ENCODE measurements at regions not wholly inside any gene's neighbourhood (a gene's known extent, or its start where the extent isn't known, plus 50 kb on each side); places are given as distances from the start of the nearest gene placed in this dataset.

DNA sequence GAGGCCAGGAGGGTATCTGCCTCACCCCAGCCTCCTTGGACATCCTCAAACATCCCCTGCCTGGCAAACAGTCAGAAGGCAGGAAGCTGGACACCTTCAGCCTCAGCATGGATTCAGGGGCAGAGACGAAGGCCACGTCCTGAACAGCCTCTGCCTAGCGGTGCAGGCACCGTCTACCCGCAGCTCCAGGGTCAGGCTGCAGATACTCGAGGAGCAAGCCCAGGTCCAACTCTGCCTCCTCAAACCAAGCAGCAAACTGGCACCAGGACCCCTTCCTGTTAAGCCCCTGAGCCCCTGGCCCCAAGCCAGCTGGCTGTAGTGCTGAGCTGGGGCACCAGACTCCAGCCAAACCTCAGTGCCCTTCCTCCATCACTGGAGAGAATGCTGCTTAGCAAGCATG, 494.7 kb downstream of the NPHP4 start:
- TF ChIP-seq, protein P1, sequence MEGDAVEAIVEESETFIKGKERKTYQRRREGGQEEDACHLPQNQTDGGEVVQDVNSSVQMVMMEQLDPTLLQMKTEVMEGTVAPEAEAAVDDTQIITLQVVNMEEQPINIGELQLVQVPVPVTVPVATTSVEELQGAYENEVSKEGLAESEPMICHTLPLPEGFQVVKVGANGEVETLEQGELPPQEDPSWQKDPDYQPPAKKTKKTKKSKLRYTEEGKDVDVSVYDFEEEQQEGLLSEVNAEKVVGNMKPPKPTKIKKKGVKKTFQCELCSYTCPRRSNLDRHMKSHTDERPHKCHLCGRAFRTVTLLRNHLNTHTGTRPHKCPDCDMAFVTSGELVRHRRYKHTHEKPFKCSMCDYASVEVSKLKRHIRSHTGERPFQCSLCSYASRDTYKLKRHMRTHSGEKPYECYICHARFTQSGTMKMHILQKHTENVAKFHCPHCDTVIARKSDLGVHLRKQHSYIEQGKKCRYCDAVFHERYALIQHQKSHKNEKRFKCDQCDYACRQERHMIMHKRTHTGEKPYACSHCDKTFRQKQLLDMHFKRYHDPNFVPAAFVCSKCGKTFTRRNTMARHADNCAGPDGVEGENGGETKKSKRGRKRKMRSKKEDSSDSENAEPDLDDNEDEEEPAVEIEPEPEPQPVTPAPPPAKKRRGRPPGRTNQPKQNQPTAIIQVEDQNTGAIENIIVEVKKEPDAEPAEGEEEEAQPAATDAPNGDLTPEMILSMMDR (IDR thresholded peaks at IDR 0.05): no peak
- Histone ChIP-seq H3K79me2 (no peaks in the 10 kb centered on the region), H3K4me1 (no peaks in the 10 kb centered on the region), H3K9ac (no peak overlapping the region), H3K9me3 (ENCODE audit: control insufficient read depth, low read length) (no peaks in the 10 kb centered on the region), H3K36me3 (ENCODE audit: control insufficient read depth, insufficient read depth, low read length) (no peaks in the 10 kb centered on the region), H3K4me3 (ENCODE audit: low read depth, low read length) (no peak overlapping the region), H3K27me3 (ENCODE audit: control insufficient read depth, insufficient read depth, low read length) (no peaks in the 10 kb centered on the region), H2AFZ (no peak overlapping the region), H3K4me2 (ENCODE audit: low read length) (no peak overlapping the region), H3K27ac (no peak overlapping the region)

DNA sequence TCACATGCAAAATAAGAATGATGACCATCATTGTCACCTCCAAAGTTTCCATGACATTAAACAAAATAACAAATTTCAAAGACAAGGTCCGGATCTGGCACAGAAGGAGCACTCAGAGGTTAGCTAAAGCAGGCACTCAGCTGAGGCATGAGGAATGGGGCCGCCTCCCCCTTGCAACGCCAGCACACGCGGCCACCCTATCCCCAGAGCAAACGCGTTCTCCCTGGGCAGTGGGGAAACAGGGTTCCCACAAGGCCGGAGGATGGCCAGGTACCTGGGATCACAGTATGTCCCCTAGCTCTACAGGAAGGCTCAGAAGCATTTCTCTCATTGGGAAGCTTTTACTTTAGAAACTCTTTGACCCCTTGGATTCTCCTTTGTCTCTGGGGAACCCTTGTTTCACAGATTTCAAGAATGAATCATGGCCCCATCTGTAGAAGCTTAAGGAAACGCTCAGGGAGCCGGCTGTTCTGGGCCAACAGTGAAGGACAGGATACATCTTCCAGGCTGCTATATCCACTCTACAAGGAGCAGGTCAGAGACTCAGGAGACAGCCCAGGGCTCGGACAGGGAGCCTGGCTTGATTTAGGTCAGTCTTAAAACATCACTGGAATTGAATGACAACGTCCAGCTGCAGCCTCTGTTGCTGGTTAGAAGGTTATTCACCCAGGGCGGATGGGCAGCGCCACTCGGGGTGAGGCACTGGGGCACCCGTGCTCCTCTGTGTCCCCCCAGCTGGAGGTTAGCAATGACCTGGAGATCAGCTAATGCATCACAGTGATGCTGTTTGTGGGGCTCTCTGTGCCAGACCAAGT, 496.4 kb downstream of the NPHP4 start:
- Histone ChIP-seq H3K27me3 (ENCODE audit: control insufficient read depth, insufficient read depth, low read length) (no peaks in the 10 kb centered on the region), H3K4me1 (no peaks in the 10 kb centered on the region), H3K9ac (no peak overlapping the region), H3K4me3 (ENCODE audit: low read depth, low read length) (no peak overlapping the region), H2AFZ (no peak overlapping the region), H3K4me2 (ENCODE audit: low read length) (no peak overlapping the region), H3K27ac (no peak overlapping the region), H3K9me3 (ENCODE audit: control insufficient read depth, low read length) (no peaks in the 10 kb centered on the region), H3K79me2 (no peaks in the 10 kb centered on the region), H3K36me3 (ENCODE audit: control insufficient read depth, insufficient read depth, low read length) (no peaks in the 10 kb centered on the region)
- TF ChIP-seq, protein P1 (IDR thresholded peaks at IDR 0.05): no peak

DNA sequence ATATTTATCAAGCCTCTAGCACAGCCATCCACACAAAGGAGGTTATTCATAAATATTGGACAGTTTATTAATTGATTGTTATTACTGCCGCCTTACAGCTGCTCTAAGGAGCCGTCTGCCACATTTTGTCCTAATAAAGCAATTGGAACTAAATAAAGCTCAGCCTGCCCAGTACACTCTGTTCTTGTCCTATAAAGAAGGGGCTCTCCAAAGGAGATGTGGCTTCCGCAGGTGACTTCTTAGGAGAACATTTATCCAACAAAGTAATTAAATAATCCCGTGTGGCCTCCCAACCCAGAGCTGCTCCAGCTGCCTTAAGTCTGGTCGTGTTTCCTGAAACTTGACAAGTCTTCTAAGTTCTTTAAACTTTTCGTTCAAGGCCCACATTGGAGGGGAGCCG, 497.7 kb downstream of the NPHP4 start:
- Histone ChIP-seq H3K4me2 (ENCODE audit: low read length) (no peak overlapping the region), H3K4me1 (no peaks in the 10 kb centered on the region), H3K9ac (no peak overlapping the region), H3K4me3 (ENCODE audit: low read depth, low read length) (no peak overlapping the region), H3K27ac (no peak overlapping the region), H3K36me3 (ENCODE audit: control insufficient read depth, insufficient read depth, low read length) (no peaks in the 10 kb centered on the region), H3K27me3 (ENCODE audit: control insufficient read depth, insufficient read depth, low read length) (no peaks in the 10 kb centered on the region), H3K79me2 (no peaks in the 10 kb centered on the region), H3K9me3 (ENCODE audit: control insufficient read depth, low read length) (no peaks in the 10 kb centered on the region), H2AFZ (no peak overlapping the region)
- TF ChIP-seq, protein P1 (IDR thresholded peaks at IDR 0.05): no peak

DNA sequence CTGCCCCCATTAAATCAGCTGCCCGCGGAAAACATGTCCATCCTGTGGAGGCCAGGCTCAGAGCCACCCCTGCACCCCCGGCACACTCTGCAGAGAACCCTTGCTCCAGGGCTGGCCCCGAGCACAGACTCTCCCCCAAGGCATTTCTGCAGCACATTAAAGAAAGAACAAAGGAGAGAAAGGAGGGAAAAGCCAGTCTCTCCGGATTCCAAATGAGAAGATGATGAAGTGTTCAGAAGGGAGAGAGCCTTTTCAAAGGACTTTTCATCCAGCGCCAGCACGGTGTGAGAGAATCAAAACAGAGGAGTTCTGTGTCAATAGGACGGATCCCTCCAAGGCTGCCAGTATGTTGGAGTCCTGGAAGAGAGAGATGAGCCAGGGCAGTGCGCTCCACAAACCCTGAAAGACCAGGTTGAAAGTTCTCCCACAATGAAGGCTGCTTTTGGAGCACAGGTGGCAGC, 498.3 kb downstream of the NPHP4 start:
- Histone ChIP-seq H3K4me1 (no peaks in the 10 kb centered on the region), H3K9me3 (ENCODE audit: control insufficient read depth, low read length) (no peaks in the 10 kb centered on the region), H3K27me3 (ENCODE audit: control insufficient read depth, insufficient read depth, low read length) (no peaks in the 10 kb centered on the region), H3K9ac (no peak overlapping the region), H3K4me3 (ENCODE audit: low read depth, low read length) (no peak overlapping the region), H3K4me2 (ENCODE audit: low read length) (no peak overlapping the region), H3K79me2 (no peaks in the 10 kb centered on the region), H3K27ac (no peak overlapping the region), H2AFZ (no peak overlapping the region), H3K36me3 (ENCODE audit: control insufficient read depth, insufficient read depth, low read length) (no peaks in the 10 kb centered on the region)
- TF ChIP-seq, protein P1 (IDR thresholded peaks at IDR 0.05): no peak

DNA sequence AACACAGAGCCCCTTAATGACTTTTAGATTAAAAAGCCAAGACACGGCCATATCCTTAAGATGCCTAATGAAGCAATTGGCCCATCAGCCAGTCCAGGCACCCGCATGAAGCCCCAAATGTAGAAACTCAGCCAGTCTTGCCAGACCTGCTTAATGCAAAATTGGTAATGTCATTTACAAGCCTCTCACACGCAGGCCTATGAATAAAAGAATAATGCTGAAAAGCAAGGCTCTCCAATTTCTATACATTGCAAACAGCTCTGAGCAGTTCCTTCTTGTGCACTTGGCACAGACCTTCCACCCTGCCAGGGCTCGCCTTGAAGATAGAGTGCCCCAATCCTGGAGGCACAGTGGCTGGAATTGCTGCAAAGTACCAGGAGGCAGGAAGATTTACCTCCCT, 498.9 kb downstream of the NPHP4 start:
- H3K27me3 ChIP-seq (ENCODE audit: control insufficient read depth, insufficient read depth, low read length): no peaks in the 10 kb centered on the region

More for the DNA sequence above, 498.9 kb downstream of the NPHP4 start:
- Histone ChIP-seq H3K36me3 (ENCODE audit: control insufficient read depth, insufficient read depth, low read length) (no peaks in the 10 kb centered on the region), H2AFZ (no peak overlapping the region), H3K4me3 (ENCODE audit: low read depth, low read length) (no peak overlapping the region), H3K9ac (no peak overlapping the region), H3K79me2 (no peaks in the 10 kb centered on the region), H3K4me1 (no peaks in the 10 kb centered on the region), H3K27ac (no peak overlapping the region), H3K4me2 (ENCODE audit: low read length) (no peak overlapping the region), H3K9me3 (ENCODE audit: control insufficient read depth, low read length) (no peaks in the 10 kb centered on the region)
- TF ChIP-seq, protein P1 (IDR thresholded peaks at IDR 0.05): no peak
